ENCODE measurements at regions not wholly inside any gene's neighbourhood (a gene's known extent, or its start where the extent isn't known, plus 50 kb on each side); places are given as distances from the start of the nearest gene placed in this dataset.

GRCh38 chr21:24840287-24840686 is 767.0 kb downstream of the MRPL39 start:
- no peak for TF ChIP-seq EP300 (IDR thresholded peaks at IDR 0.05)
- TF ChIP-seq, protein P1, sequence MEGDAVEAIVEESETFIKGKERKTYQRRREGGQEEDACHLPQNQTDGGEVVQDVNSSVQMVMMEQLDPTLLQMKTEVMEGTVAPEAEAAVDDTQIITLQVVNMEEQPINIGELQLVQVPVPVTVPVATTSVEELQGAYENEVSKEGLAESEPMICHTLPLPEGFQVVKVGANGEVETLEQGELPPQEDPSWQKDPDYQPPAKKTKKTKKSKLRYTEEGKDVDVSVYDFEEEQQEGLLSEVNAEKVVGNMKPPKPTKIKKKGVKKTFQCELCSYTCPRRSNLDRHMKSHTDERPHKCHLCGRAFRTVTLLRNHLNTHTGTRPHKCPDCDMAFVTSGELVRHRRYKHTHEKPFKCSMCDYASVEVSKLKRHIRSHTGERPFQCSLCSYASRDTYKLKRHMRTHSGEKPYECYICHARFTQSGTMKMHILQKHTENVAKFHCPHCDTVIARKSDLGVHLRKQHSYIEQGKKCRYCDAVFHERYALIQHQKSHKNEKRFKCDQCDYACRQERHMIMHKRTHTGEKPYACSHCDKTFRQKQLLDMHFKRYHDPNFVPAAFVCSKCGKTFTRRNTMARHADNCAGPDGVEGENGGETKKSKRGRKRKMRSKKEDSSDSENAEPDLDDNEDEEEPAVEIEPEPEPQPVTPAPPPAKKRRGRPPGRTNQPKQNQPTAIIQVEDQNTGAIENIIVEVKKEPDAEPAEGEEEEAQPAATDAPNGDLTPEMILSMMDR (IDR thresholded peaks at IDR 0.05) = no peak
- TF ChIP-seq POLR2A (IDR thresholded peaks at IDR 0.05) = no peak
